Adrenal gland (tissue), 5 donors: ENCODE measurements at regions not wholly inside any gene's neighbourhood (a gene's known extent, or its start where the extent isn't known, plus 50 kb on each side); places are given as distances from the start of the nearest gene placed in this dataset.

Experiments
- POLR2A ChIP-seq, 2 donors: fragments of 450-650 bp; IDR thresholded peaks; one replicate each; pipeline ENCODE4 v1.6.1; 2017; ENCODE audit warnings: antibody characterized with exemption in 2 of 2, mild to moderate bottlenecking in 2 of 2, moderate library complexity in 1 of 2
- TF ChIP-seq, protein P1 (sequence below), 6 experiments: fragments of 450-650 bp in 4 of 6; fragments of 200-600 bp in 2 of 6; sonication (generic) in 1 of 6; IDR thresholded peaks; 1 replicate in 5 of 6; 2 replicates in 1 of 6; pipeline versions ENCODE4 v1.5.1 to v1.8.0; 2016 to 2021; ENCODE audit warnings: antibody characterized with exemption in 6 of 6, mild to moderate bottlenecking in 2 of 6, moderate library complexity in 1 of 6
- donor health status: DM: no; HTN: no; CAD: no.

DNA sequence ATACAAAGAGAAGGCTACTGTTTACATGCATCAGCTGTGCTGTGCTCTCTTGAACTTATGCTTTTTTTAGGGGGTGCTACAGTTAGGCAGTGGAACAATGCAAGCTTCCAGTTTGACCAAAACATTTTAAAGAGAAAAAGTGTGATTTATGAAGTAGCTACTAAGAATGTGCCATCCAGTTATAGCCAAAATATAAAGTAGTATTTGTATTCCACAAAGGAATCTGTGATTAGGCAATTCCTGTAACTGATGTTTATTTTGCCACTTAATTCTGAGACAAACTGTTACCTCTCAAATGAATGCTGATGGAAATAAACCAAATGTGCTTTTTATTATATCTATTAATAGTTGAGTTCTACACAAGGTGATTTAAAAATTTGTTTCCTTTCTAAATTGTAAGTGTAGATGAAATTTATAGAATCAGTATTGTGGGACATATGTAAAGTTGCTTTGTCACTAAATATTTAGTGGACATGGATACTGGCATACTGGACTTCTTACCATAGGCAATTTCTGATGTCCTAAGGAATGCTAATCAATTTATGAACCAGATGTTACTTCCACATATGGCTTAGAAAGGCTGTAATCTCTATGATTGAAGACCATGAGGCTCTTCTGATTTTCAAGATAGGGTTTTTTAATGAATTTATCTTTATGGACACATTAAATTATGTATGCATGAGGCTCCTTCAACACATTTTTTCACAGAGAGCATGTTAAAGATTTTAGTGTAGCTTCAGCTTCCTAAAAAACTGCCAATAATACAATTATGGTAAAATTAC lies 410.2 kb downstream of the PRR16 start:
- TF ChIP-seq, protein P1, sequence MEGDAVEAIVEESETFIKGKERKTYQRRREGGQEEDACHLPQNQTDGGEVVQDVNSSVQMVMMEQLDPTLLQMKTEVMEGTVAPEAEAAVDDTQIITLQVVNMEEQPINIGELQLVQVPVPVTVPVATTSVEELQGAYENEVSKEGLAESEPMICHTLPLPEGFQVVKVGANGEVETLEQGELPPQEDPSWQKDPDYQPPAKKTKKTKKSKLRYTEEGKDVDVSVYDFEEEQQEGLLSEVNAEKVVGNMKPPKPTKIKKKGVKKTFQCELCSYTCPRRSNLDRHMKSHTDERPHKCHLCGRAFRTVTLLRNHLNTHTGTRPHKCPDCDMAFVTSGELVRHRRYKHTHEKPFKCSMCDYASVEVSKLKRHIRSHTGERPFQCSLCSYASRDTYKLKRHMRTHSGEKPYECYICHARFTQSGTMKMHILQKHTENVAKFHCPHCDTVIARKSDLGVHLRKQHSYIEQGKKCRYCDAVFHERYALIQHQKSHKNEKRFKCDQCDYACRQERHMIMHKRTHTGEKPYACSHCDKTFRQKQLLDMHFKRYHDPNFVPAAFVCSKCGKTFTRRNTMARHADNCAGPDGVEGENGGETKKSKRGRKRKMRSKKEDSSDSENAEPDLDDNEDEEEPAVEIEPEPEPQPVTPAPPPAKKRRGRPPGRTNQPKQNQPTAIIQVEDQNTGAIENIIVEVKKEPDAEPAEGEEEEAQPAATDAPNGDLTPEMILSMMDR (IDR thresholded peaks at IDR 0.05), result no peak
- no peak for TF ChIP-seq POLR2A (IDR thresholded peaks at IDR 0.05)
